HG03196 (cell line): ENCODE measurements at regions not wholly inside any gene's neighbourhood (a gene's known extent, or its start where the extent isn't known, plus 50 kb on each side); places are given as distances from the start of the nearest gene placed in this dataset.
"Not testable (repeated sequence)": the region's sequence is repeated elsewhere in the genome, so short reads cannot be mapped to it uniquely, and the experiment has no call there.

ENCODE experiments used
- ATAC-seq: cut with Tn5 transposase; IDR thresholded peaks from one replicate; pipeline ENCODE4 v1.9.1; 2021; ENCODE audit not compliant: unreplicated experiment

- ATAC-seq: peak; percentile 82
These were observed 315.6 kb downstream of the RAD51AP2 start for GRCh38 chr2:17202628-17203027.

- ATAC-seq: no peak
These were observed 318.5 kb downstream of the RAD51AP2 start for GRCh38 chr2:17199741-17200140.

- ATAC-seq: no peak
These were observed 321.9 kb downstream of the RAD51AP2 start for GRCh38 chr2:17196380-17196779.

DNA sequence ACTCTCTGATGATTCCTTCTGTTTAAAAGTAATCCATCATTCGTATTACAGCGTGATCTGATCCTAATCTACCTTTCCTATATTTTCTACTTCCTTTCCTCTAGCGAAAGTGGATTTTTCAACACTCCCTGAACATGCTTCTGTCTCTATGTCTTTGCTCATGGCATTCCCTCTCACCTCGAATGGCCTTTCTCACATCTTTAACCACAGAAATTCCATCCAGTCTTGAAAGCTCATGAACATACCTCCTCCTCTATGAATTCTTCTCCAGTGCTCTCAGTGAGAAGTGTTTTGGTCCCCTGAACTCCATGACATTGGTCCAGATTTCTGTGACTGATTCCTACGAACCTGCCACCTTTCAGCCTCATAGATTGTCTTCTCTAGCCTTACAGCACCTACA lies 323.2 kb downstream of the RAD51AP2 start:
- no peak for ATAC-seq

- ATAC-seq: no peak
These were observed 324.2 kb downstream of the RAD51AP2 start for GRCh38 chr2:17194083-17194482.

DNA sequence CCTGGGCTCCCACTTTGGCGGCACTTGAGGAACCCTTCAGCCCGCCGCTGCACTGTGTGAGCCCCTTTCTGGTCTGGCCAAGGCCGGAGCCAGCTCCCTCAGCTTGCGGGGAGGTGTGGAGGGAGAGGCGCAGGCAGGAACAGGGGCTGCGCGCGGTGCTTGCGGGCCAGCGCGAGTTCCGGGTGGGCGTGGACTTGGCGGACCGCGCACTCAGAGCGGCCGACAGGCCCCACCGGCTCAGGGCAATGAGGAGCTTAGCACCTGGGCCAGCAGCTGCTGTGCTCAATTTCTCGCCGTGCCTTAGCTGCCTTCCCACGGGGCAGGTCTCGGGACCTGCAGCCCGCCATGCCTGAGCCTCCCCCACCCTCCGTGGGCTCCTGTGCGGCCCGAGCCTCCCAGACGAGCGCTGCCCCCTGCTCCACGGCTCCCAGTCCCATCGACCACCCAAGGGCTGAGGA lies 324.8 kb downstream of the RAD51AP2 start:
- not testable (repeated sequence) for ATAC-seq

DNA sequence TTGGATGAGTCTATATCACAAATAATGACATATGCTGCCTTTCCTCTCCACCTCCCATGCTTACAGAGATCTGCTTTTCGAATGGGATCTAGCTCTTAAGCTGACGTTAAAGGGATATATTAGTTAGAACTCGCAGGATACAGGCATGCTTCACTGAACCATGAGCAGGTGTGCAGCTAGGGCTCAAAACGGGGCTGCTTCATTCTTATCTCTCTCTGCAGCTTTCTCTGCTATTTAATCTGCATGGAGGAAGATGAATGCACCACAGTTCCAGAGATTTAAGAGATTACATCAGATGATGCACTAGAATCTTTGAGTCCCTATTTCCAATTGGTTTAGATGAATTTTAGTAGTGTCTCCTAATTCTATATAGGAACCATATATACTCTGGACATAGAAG lies 327.0 kb downstream of the RAD51AP2 start:
- ATAC-seq: no peak

- no peak for ATAC-seq
These were observed 327.7 kb downstream of the RAD51AP2 start for GRCh38 chr2:17190527-17190926.

- ATAC-seq: no peak
These were observed 329.5 kb downstream of the RAD51AP2 start for GRCh38 chr2:17188721-17189120.

DNA sequence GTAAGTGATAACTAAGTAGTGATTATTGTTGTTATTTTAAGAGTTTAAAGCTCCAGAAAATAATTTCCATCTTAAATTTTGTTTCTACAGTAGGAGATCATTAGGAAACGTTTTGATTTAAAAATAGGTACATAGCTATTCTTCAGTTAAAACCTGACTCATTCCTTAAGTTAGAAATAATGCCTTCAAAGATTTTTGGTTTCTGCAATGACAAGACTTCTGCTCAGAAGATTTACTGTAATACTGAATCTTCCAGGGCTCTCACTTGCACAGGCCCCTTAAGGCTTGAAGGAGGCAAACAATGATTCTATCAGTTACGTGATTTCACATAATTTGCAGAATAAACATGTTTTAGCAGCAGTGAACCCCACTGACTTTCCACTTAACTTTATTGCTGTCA lies 333.7 kb downstream of the RAD51AP2 start:
- no peak for ATAC-seq

GRCh38 chr2:17182399-17182798 lies 335.8 kb downstream of the RAD51AP2 start:
- ATAC-seq: no peak

GRCh38 chr2:17181051-17181752 lies 337.0 kb downstream of the RAD51AP2 start:
- ATAC-seq: no peak

GRCh38 chr2:17179145-17179808 lies 339.0 kb downstream of the RAD51AP2 start:
- no peak for ATAC-seq

GRCh38 chr2:17177088-17177487 lies 341.2 kb downstream of the RAD51AP2 start:
- no peak for ATAC-seq

GRCh38 chr2:17171446-17172049 lies 346.7 kb downstream of the RAD51AP2 start:
- peak; percentile 66 for ATAC-seq

DNA sequence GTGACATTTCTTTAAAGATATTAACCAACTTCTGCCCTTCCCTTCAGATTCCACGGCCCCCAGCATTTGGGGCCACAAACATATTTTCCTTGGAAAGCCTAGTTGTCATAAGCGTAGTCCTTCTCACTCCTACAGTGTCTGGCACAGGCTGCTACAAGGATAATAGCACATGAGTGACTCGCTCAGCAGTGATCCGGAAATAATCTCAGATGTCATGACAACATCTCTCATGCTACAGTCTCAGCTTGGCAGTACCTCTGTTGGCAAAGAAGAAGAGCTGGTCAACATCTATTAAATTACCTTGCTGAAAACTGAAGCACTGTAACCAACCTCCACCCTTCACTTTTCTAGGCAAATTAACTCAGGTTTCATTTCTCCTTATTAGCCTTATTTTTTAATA lies 351.7 kb downstream of the RAD51AP2 start:
- ATAC-seq: no peak

GRCh38 chr2:17164550-17164949 lies 353.7 kb downstream of the RAD51AP2 start:
- ATAC-seq: no peak

DNA sequence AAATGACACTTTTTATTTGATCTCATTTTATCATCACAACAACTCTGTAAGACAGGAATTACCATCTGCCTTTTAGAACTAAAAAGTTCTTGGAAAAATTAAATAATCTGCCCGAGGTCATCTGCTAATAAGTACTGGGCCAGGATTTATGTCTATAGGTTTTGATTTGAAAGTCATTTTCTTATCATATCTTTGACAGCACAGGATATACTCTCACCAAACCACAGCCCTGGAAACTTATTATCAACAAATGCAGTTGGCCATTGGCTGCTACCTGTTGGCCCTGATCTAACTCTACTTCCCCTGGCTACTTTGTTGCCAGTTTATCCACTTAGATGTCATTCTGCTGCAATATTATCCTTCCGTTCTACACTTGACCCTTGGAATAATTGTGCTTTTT lies 354.6 kb downstream of the RAD51AP2 start:
- no peak for ATAC-seq

DNA sequence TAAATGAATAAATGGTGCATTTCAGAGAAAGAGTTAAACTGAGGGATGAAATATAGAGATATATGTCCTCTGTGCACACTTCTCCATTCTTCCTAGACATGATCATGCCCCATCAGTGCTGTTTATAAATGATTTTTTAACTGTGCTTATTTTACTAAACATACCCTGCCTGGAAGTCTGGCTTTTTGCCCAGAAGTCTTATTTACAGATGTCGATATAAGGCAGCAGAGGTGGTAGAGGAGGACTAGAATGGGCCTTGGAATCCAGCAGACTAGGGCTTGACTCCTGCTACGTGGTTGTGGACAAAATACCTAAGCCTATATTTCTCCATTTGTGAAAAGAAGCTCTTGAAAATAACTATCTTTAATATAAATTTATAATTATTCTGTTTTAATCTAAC lies 355.5 kb downstream of the RAD51AP2 start:
- no peak for ATAC-seq

DNA sequence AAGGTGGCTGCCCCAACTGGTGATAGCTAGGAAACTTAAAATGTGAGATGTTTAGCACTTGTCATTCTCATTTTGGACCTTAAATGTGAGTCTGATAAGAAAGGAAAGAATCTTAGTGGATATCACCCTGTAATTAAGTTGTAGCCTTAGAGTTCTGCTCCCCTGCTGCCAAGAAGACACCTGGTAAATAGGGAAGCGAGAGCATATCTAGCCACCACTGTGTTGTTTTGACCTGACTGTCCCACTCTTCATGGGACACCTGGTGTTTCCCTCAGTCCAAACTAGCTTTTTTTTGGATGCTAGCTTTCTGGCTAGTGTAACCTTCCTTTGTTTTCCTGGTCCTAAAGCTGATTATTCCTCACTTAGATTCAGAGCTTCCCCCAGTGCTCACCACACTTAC lies 357.6 kb downstream of the RAD51AP2 start:
- no peak for ATAC-seq

DNA sequence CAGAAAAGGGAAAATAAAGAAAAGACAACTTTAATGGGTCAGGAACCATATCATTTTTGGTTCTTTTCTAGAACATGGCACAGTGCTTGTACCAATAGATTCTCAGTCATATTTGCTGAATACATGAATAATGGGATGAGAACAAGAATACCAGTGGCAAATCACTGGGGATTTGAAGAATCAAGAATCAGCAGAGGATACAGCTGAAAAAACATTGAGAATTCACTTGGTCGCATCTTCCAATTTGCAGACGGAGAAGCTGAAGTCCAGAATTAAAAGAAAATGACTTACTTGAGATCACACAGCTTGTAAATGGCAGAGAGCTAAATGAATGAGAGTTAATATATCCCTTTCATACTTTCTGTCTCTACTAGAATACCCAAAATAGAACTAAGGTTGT lies 362.2 kb downstream of the RAD51AP2 start:
- ATAC-seq: no peak

DNA sequence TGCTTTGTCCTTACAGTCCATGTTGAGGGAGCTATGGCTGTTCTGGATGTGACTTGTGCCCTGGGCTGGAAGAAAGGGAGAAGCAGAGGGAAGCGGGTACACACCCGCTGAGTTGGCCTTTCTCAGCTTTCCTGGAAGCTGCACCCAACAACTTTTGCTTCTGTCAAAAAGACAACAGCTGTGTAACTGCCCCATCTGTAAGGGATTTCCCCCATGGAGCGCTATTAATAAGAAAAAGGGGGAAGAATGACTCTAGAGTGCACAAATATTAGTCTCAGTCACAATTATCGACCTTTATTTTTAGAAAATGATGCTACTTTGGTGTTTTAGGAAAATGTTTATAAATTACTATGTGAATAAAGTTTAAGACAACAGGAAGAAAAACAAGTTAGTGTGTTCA lies 368.3 kb downstream of the RAD51AP2 start:
- ATAC-seq: no peak
